WTC11 (cell line): ENCODE measurements at regions not wholly inside any gene's neighbourhood (a gene's known extent, or its start where the extent isn't known, plus 50 kb on each side); places are given as distances from the start of the nearest gene placed in this dataset.
A peak's percentile ranks its signal among the peaks of the same experiment; 100 is the strongest.

Experiments
- ATAC-seq: fragments of 200-7000 bp; cut with Tn5 transposase; 2 replicates; pipeline ENCODE4 v1.10.0; 2021; ENCODE audit warnings: mild to moderate bottlenecking, moderate library complexity
- CTCF ChIA-PET: fragments of 300-600 bp; sonication (Branson Sonifier 250); formaldehyde crosslinking; loops from one replicate; lab custom pipeline; 2021; ENCODE audit warnings: antibody characterized with exemption; lab: Charles Lee
- POLR2A ChIA-PET: fragments of 350-600 bp; sonication (Branson Sonifier 250); formaldehyde crosslinking; loops from one replicate; lab custom pipeline; 2021; ENCODE audit warnings: antibody characterized with exemption; lab: Charles Lee
- DNase-seq: peaks from one replicate; pipeline ENCODE4 v3.0.0; 2021; ENCODE audit warnings: low spot score
- H3K27ac Mint-ChIP-seq: 2 replicates; pipeline ENCODE4 v1.8.0; 2021; ENCODE audit warnings: mixed read lengths
- H3K27me3 Mint-ChIP-seq: 2 replicates; pipeline ENCODE4 v1.8.0; 2021; ENCODE audit warnings: low read depth, mild to moderate bottlenecking, moderate library complexity, mixed read lengths
- H3K36me3 Mint-ChIP-seq: 2 replicates; pipeline ENCODE4 v1.8.0; 2021; ENCODE audit warnings: mixed read lengths
- H3K4me1 Mint-ChIP-seq: 2 replicates; pipeline ENCODE4 v1.8.0; 2022; ENCODE audit warnings: mixed read lengths
- H3K4me3 Mint-ChIP-seq: 2 replicates; pipeline ENCODE4 v1.8.0; 2021; ENCODE audit warnings: mild to moderate bottlenecking, moderate library complexity, mixed read lengths
- H3K9me3 Mint-ChIP-seq: 2 replicates; pipeline ENCODE4 v1.8.0; 2021; ENCODE audit warnings: mixed read lengths
- ATF1 ChIP-seq: sonication (generic); formaldehyde crosslinking; IDR thresholded peaks from 2 replicates; pipeline ENCODE4 v1.8.1; 2023; ENCODE audit warnings: mild to moderate bottlenecking, moderate library complexity, missing genetic modification reagents
- ETV6 ChIP-seq: sonication (generic); formaldehyde crosslinking; IDR thresholded peaks from 2 replicates; pipeline ENCODE4 v1.8.1; 2022; ENCODE audit warnings: mild to moderate bottlenecking, missing genetic modification reagents
- JUN ChIP-seq: sonication (generic); formaldehyde crosslinking; IDR thresholded peaks from 2 replicates; pipeline ENCODE4 v1.8.0; 2023; ENCODE audit warnings: mild to moderate bottlenecking, missing genetic modification reagents
- SMAD4 ChIP-seq: sonication (generic); formaldehyde crosslinking; IDR thresholded peaks from 2 replicates; pipeline ENCODE4 v1.8.0; 2022; ENCODE audit warnings: mild to moderate bottlenecking, missing genetic modification reagents
- ZNF138 ChIP-seq: sonication (generic); formaldehyde crosslinking; conservative IDR thresholded peaks from 2 replicates; pipeline ENCODE4 v1.8.1; 2022; ENCODE audit warnings: mild to moderate bottlenecking, moderate library complexity, missing genetic modification reagents
- ZNF263 ChIP-seq: sonication (generic); formaldehyde crosslinking; IDR thresholded peaks from 2 replicates; pipeline ENCODE4 v1.8.1; 2022; ENCODE audit warnings: low read depth, mild to moderate bottlenecking, moderate library complexity, missing genetic modification reagents
- ZNF423 ChIP-seq: fragments of 250-450 bp; sonication (Bioruptor Pico); IDR thresholded peaks from 2 replicates; pipeline ENCODE4 v2.1.2; 2022; ENCODE audit warnings: mild to moderate bottlenecking, moderate library complexity
- TF ChIP-seq, protein P1 (sequence below): fragments of 200-600 bp; IDR thresholded peaks from 2 replicates; pipeline ENCODE4 v1.8.0; 2022; ENCODE audit warnings: antibody characterized with exemption
- TF ChIP-seq, protein P2 (sequence below): fragments of 250-450 bp; sonication (Bioruptor Pico); IDR thresholded peaks from 2 replicates; pipeline ENCODE4 v2.1.2; 2022; ENCODE audit warnings: mild to moderate bottlenecking, moderate library complexity
- TF ChIP-seq, protein P3 (sequence below): sonication (generic); formaldehyde crosslinking; IDR thresholded peaks from 2 replicates; pipeline ENCODE4 v1.8.1; 2023; ENCODE audit warnings: mild to moderate bottlenecking, missing genetic modification reagents
- TF ChIP-seq, protein P4 (sequence below): sonication (generic); formaldehyde crosslinking; IDR thresholded peaks from 2 replicates; pipeline ENCODE4 v1.8.1; 2023; ENCODE audit warnings: mild to moderate bottlenecking, missing genetic modification reagents, borderline replicate concordance
- TF ChIP-seq, protein P5 (sequence below): sonication (generic); formaldehyde crosslinking; IDR thresholded peaks from 2 replicates; pipeline ENCODE4 v1.8.0; 2022; ENCODE audit warnings: mild to moderate bottlenecking, missing genetic modification reagents
- TF ChIP-seq, protein P6 (sequence below): sonication (generic); formaldehyde crosslinking; IDR thresholded peaks from 2 replicates; pipeline ENCODE4 v1.8.1; 2022; ENCODE audit warnings: missing genetic modification reagents, borderline replicate concordance
- TF ChIP-seq, protein P7 (sequence below): sonication (generic); formaldehyde crosslinking; IDR thresholded peaks from 2 replicates; pipeline ENCODE4 v1.8.1; 2022; ENCODE audit warnings: mild to moderate bottlenecking, missing genetic modification reagents, moderate library complexity, borderline replicate concordance
- TF ChIP-seq, protein P8 (sequence below): sonication (generic); formaldehyde crosslinking; IDR thresholded peaks from 2 replicates; pipeline ENCODE4 v1.8.1; 2023; ENCODE audit warnings: mild to moderate bottlenecking, missing genetic modification reagents, moderate library complexity
- TF ChIP-seq, protein P9 (sequence below): sonication (generic); formaldehyde crosslinking; conservative IDR thresholded peaks from 2 replicates; pipeline ENCODE4 v1.8.1; 2023; ENCODE audit warnings: mild to moderate bottlenecking, low read depth, missing genetic modification reagents, moderate library complexity
- TF ChIP-seq, protein P10 (sequence below): sonication (generic); formaldehyde crosslinking; IDR thresholded peaks from 2 replicates; pipeline ENCODE4 v1.8.1; 2023; ENCODE audit warnings: mild to moderate bottlenecking, missing genetic modification reagents, moderate library complexity

DNA sequence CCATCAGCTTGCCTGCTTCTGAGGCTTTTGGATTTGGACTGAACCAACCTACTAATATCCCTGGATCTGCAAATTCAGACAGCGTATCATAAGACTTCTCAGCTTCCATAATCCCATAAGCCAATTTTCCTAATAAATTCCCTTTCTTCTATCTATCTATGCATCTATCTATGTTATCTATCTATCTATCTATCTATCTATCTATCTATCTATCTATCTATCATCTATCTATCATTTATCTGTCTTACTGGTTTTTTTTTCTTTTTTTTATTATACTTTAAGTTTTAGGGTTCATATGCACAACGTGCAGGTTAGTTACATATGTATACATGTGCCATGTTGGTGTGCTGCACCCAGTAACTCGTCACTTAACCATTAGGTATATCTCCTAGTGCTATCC lies 2045.4 kb upstream of the CDH6 start (continued):
- no peak for TF ChIP-seq ZNF138 (CRISPR knock-in tag)
- TF ChIP-seq, protein P1, sequence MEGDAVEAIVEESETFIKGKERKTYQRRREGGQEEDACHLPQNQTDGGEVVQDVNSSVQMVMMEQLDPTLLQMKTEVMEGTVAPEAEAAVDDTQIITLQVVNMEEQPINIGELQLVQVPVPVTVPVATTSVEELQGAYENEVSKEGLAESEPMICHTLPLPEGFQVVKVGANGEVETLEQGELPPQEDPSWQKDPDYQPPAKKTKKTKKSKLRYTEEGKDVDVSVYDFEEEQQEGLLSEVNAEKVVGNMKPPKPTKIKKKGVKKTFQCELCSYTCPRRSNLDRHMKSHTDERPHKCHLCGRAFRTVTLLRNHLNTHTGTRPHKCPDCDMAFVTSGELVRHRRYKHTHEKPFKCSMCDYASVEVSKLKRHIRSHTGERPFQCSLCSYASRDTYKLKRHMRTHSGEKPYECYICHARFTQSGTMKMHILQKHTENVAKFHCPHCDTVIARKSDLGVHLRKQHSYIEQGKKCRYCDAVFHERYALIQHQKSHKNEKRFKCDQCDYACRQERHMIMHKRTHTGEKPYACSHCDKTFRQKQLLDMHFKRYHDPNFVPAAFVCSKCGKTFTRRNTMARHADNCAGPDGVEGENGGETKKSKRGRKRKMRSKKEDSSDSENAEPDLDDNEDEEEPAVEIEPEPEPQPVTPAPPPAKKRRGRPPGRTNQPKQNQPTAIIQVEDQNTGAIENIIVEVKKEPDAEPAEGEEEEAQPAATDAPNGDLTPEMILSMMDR = no peak

DNA sequence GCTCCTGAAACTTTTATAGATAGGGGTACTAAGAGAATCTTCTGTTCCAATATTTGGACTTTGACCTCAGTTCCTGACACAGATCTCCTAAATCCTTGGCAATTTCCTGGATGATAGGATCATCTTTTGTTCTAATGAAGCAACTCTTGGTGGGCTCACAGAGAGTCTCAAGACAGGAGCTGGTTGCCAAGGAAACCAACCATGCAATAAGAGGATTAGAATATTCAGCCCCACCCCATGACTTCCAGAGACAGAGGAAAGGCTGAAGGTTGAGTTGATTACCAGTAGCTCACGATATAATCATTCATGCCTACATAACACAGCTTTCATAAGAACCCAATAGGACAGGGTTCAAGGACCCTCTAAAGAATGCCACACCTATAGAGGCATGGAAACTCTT lies 2050.2 kb upstream of the CDH6 start:
- Mint-ChIP-seq H3K9me3 (no peaks in the 10 kb centered on the region), H3K36me3 (no peaks in the 10 kb centered on the region), H3K4me1 (peaks cover under 1% of the 10 kb centered on the region; the same call in 1 of the 2 replicates), H3K4me3 (no peak overlapping the region), H3K27ac (no peak overlapping the region), H3K27me3 (no peaks in the 10 kb centered on the region)
- DNase-seq (no peak), ATAC-seq (peak; percentile 46; the same call in 1 of the 2 replicates)
- TF ChIP-seq, protein P2, sequence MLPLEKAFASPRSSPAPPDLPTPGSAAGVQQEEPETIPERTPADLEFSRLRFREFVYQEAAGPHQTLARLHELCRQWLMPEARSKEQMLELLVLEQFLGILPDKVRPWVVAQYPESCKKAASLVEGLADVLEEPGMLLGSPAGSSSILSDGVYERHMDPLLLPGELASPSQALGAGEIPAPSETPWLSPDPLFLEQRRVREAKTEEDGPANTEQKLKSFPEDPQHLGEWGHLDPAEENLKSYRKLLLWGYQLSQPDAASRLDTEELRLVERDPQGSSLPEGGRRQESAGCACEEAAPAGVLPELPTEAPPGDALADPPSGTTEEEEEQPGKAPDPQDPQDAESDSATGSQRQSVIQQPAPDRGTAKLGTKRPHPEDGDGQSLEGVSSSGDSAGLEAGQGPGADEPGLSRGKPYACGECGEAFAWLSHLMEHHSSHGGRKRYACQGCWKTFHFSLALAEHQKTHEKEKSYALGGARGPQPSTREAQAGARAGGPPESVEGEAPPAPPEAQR (CRISPR knock-in tag) = no peak
- TF ChIP-seq, protein P3, sequence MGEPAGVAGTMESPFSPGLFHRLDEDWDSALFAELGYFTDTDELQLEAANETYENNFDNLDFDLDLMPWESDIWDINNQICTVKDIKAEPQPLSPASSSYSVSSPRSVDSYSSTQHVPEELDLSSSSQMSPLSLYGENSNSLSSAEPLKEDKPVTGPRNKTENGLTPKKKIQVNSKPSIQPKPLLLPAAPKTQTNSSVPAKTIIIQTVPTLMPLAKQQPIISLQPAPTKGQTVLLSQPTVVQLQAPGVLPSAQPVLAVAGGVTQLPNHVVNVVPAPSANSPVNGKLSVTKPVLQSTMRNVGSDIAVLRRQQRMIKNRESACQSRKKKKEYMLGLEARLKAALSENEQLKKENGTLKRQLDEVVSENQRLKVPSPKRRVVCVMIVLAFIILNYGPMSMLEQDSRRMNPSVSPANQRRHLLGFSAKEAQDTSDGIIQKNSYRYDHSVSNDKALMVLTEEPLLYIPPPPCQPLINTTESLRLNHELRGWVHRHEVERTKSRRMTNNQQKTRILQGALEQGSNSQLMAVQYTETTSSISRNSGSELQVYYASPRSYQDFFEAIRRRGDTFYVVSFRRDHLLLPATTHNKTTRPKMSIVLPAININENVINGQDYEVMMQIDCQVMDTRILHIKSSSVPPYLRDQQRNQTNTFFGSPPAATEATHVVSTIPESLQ (CRISPR knock-in tag) = no peak
- TF ChIP-seq ATF1 (CRISPR knock-in tag) (no peak), ETV6 (CRISPR knock-in tag) (no peak), ZNF423 (CRISPR knock-in tag) (no peak), JUN (no peak), ZNF263 (CRISPR knock-in tag) (no peak), SMAD4 (CRISPR knock-in tag) (no peak)
- TF ChIP-seq, protein P4, sequence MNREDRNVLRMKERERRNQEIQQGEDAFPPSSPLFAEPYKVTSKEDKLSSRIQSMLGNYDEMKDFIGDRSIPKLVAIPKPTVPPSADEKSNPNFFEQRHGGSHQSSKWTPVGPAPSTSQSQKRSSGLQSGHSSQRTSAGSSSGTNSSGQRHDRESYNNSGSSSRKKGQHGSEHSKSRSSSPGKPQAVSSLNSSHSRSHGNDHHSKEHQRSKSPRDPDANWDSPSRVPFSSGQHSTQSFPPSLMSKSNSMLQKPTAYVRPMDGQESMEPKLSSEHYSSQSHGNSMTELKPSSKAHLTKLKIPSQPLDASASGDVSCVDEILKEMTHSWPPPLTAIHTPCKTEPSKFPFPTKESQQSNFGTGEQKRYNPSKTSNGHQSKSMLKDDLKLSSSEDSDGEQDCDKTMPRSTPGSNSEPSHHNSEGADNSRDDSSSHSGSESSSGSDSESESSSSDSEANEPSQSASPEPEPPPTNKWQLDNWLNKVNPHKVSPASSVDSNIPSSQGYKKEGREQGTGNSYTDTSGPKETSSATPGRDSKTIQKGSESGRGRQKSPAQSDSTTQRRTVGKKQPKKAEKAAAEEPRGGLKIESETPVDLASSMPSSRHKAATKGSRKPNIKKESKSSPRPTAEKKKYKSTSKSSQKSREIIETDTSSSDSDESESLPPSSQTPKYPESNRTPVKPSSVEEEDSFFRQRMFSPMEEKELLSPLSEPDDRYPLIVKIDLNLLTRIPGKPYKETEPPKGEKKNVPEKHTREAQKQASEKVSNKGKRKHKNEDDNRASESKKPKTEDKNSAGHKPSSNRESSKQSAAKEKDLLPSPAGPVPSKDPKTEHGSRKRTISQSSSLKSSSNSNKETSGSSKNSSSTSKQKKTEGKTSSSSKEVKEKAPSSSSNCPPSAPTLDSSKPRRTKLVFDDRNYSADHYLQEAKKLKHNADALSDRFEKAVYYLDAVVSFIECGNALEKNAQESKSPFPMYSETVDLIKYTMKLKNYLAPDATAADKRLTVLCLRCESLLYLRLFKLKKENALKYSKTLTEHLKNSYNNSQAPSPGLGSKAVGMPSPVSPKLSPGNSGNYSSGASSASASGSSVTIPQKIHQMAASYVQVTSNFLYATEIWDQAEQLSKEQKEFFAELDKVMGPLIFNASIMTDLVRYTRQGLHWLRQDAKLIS (CRISPR knock-in tag) = no peak
- TF ChIP-seq, protein P5, sequence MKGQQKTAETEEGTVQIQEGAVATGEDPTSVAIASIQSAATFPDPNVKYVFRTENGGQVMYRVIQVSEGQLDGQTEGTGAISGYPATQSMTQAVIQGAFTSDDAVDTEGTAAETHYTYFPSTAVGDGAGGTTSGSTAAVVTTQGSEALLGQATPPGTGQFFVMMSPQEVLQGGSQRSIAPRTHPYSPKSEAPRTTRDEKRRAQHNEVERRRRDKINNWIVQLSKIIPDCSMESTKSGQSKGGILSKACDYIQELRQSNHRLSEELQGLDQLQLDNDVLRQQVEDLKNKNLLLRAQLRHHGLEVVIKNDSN (CRISPR knock-in tag) = no peak
- TF ChIP-seq, protein P6, sequence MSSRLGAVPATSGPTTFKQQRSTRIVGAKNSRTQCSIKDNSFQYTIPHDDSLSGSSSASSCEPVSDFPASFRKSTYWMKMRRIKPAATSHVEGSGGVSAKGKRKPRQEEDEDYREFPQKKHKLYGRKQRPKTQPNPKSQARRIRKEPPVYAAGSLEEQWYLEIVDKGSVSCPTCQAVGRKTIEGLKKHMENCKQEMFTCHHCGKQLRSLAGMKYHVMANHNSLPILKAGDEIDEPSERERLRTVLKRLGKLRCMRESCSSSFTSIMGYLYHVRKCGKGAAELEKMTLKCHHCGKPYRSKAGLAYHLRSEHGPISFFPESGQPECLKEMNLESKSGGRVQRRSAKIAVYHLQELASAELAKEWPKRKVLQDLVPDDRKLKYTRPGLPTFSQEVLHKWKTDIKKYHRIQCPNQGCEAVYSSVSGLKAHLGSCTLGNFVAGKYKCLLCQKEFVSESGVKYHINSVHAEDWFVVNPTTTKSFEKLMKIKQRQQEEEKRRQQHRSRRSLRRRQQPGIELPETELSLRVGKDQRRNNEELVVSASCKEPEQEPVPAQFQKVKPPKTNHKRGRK (CRISPR knock-in tag) = no peak
- TF ChIP-seq, protein P7, sequence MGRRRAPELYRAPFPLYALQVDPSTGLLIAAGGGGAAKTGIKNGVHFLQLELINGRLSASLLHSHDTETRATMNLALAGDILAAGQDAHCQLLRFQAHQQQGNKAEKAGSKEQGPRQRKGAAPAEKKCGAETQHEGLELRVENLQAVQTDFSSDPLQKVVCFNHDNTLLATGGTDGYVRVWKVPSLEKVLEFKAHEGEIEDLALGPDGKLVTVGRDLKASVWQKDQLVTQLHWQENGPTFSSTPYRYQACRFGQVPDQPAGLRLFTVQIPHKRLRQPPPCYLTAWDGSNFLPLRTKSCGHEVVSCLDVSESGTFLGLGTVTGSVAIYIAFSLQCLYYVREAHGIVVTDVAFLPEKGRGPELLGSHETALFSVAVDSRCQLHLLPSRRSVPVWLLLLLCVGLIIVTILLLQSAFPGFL (CRISPR knock-in tag) = no peak
- TF ChIP-seq, protein P8, sequence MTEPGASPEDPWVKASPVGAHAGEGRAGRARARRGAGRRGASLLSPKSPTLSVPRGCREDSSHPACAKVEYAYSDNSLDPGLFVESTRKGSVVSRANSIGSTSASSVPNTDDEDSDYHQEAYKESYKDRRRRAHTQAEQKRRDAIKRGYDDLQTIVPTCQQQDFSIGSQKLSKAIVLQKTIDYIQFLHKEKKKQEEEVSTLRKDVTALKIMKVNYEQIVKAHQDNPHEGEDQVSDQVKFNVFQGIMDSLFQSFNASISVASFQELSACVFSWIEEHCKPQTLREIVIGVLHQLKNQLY (CRISPR knock-in tag) = no peak
- TF ChIP-seq, protein P9, sequence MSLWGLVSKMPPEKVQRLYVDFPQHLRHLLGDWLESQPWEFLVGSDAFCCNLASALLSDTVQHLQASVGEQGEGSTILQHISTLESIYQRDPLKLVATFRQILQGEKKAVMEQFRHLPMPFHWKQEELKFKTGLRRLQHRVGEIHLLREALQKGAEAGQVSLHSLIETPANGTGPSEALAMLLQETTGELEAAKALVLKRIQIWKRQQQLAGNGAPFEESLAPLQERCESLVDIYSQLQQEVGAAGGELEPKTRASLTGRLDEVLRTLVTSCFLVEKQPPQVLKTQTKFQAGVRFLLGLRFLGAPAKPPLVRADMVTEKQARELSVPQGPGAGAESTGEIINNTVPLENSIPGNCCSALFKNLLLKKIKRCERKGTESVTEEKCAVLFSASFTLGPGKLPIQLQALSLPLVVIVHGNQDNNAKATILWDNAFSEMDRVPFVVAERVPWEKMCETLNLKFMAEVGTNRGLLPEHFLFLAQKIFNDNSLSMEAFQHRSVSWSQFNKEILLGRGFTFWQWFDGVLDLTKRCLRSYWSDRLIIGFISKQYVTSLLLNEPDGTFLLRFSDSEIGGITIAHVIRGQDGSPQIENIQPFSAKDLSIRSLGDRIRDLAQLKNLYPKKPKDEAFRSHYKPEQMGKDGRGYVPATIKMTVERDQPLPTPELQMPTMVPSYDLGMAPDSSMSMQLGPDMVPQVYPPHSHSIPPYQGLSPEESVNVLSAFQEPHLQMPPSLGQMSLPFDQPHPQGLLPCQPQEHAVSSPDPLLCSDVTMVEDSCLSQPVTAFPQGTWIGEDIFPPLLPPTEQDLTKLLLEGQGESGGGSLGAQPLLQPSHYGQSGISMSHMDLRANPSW (CRISPR knock-in tag) = no peak
- TF ChIP-seq, protein P10, sequence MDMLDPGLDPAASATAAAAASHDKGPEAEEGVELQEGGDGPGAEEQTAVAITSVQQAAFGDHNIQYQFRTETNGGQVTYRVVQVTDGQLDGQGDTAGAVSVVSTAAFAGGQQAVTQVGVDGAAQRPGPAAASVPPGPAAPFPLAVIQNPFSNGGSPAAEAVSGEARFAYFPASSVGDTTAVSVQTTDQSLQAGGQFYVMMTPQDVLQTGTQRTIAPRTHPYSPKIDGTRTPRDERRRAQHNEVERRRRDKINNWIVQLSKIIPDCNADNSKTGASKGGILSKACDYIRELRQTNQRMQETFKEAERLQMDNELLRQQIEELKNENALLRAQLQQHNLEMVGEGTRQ (CRISPR knock-in tag) = no peak
- ChIA-PET CTCF (interaction anchor here (1.0 kb wide), 1 partner anchor 75 kb away, joined by 4 read pairs; no protein-coding TSS in a partner anchor), POLR2A (no interaction called here)
